ENCODE measurements at regions not wholly inside any gene's neighbourhood (a gene's known extent, or its start where the extent isn't known, plus 50 kb on each side); places are given as distances from the start of the nearest gene placed in this dataset.

- no peak for TF ChIP-seq CTCF (IDR thresholded peaks at IDR 0.05)
- DNase-seq (ENCODE audit: low spot score) (no peak), ATAC-seq (ENCODE audit: low FRiP score) (no peak)
These were observed 148.8 kb upstream of the ZNF236 start for GRCh38 chr18:76673281-76674185.

- DNase-seq (ENCODE audit: low spot score) (no peak), ATAC-seq (ENCODE audit: low FRiP score) (no peak)
- no peak for TF ChIP-seq CTCF (IDR thresholded peaks at IDR 0.05)
These were observed 149.7 kb upstream of the ZNF236 start for GRCh38 chr18:76672627-76673026.

- DNase-seq (ENCODE audit: low spot score), result no peak
- no peak for ATAC-seq (ENCODE audit: low FRiP score)
- TF ChIP-seq CTCF (IDR thresholded peaks at IDR 0.05), result no peak
These were observed 151.6 kb upstream of the ZNF236 start for GRCh38 chr18:76670564-76671288.

GRCh38 chr18:76668546-76668945 is 153.8 kb upstream of the ZNF236 start:
- no peak for TF ChIP-seq CTCF (IDR thresholded peaks at IDR 0.05)
- no peak for ATAC-seq (ENCODE audit: low FRiP score)
- DNase-seq (ENCODE audit: low spot score), result no peak

GRCh38 chr18:76668119-76668518 is 154.2 kb upstream of the ZNF236 start:
- DNase-seq (ENCODE audit: low spot score), result no peak
- ATAC-seq (ENCODE audit: low FRiP score), result no peak
- TF ChIP-seq CTCF (IDR thresholded peaks at IDR 0.05), result no peak

- ATAC-seq (ENCODE audit: low FRiP score), result no peak
- TF ChIP-seq CTCF (IDR thresholded peaks at IDR 0.05), result no peak
- DNase-seq (ENCODE audit: low spot score), result no peak
These were observed 154.8 kb upstream of the ZNF236 start for GRCh38 chr18:76667603-76668002.

Data from omental fat pad (tissue), 3 donors.